AG04450 (cell line): ENCODE measurements at regions not wholly inside any gene's neighbourhood (a gene's known extent, or its start where the extent isn't known, plus 50 kb on each side); places are given as distances from the start of the nearest gene placed in this dataset.
A peak's percentile ranks its signal among the peaks of the same experiment; 100 is the strongest.

Experiments used
- CTCF ChIA-PET: fragments of 300-600, 350-600 bp; formaldehyde crosslinking; extraction: SDS; loops from one replicate; lab custom pipeline; 2022; ENCODE audit warnings: antibody characterized with exemption, inconsistent platforms; lab: Charles Lee
- POLR2A ChIA-PET: fragments of 350-600 bp; formaldehyde crosslinking; extraction: SDS; loops from one replicate; lab custom pipeline; 2021; ENCODE audit warnings: antibody characterized with exemption, inconsistent platforms; lab: Yijun Ruan, JAX
- DNase-seq: peaks from one replicate; pipeline ENCODE4 v3.0.0-alpha.2; 2011; ENCODE audit warnings: low read depth, low spot score
- H3K27ac ChIP-seq: one replicate; pipeline ENCODE4 v1.5.1; 2012; ENCODE audit warnings: low read depth, low read length, control low read depth
- H3K27me3 ChIP-seq: one replicate; pipeline ENCODE4 v1.6.0; 2012; ENCODE audit warnings: low read length; ENCODE audit not compliant: control insufficient read depth, insufficient read depth
- H3K4me3 ChIP-seq: 2 replicates; pipeline ENCODE4 v1.5.1; 2011; ENCODE audit warnings: mild to moderate bottlenecking, low read depth, low read length, control low read depth
- H3K9me3 ChIP-seq: 2 replicates; pipeline ENCODE4 v1.5.1; 2012; ENCODE audit warnings: low read length; ENCODE audit not compliant: control insufficient read depth, insufficient read depth
- CTCF ChIP-seq: IDR thresholded peaks from 2 replicates; pipeline ENCODE4 v1.5.1; 2011; ENCODE audit warnings: low read depth, low read length, control low read depth, inconsistent platforms

DNA sequence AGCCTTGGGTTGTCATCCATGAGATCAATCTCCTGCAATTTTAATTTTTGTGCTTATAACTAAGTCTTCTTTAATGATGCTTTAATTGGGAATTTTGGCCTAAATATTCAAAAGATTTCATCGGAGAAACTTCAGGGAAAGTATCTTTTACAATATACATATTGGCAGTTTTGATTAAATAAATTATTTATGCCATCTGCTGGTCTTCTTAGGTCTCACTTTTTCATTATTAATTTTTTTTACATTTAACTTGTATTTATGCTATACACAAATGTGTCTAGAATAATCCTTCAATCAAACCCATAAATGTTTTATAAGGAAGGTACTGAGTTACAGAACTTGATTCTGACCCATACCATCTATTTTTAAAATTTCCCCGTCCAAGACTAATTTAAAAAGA is 95.1 kb upstream of the XPO1 start:
- CTCF ChIA-PET: no interaction called here

GRCh38 chr2:61632276-61633169 is 94.4 kb upstream of the XPO1 start:
- Histone ChIP-seq H3K4me3 (no peak overlapping the region), H3K27me3 (no peaks in the 10 kb centered on the region), H3K9me3 (no peaks in the 10 kb centered on the region), H3K27ac (no peak overlapping the region)
- CTCF ChIA-PET: no interaction called here
- no peak for DNase-seq
- POLR2A ChIA-PET: no interaction called here
- TF ChIP-seq CTCF: no peak

More for the DNA sequence above, 95.1 kb upstream of the XPO1 start:
- no peaks in the 10 kb centered on the region for H3K27me3 ChIP-seq
- no peaks in the 10 kb centered on the region for H3K9me3 ChIP-seq
- H3K27ac ChIP-seq: no peak overlapping the region
- no peak for DNase-seq
- TF ChIP-seq CTCF: 0 out of 2 replicates have a peak, but pooled peaks have one; percentile 4
- POLR2A ChIA-PET: no interaction called here
- no peak overlapping the region for H3K4me3 ChIP-seq

DNA sequence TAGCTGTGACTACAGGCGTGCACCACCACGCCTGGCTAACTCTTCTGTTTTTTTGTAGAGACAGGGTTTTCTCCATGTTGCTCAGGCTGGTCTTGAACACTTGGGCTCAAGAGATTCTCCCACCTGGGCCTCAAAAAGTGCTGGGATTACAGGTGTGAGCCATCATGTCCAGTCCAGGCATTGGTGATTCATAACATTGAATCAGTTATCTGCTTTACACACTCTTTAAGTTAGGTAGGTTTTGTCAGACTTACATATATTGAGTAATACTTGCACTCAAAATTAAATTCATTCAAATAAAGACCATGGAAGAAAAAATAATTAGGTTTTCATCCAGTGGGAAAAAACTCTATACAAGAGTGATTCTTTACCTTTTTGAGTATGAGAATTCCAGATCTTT is 93.2 kb upstream of the XPO1 start:
- no peaks in the 10 kb centered on the region for H3K27me3 ChIP-seq
- H3K27ac ChIP-seq: no peak overlapping the region
- no peak overlapping the region for H3K4me3 ChIP-seq
- DNase-seq: no peak
- H3K9me3 ChIP-seq: no peaks in the 10 kb centered on the region
- ChIA-PET CTCF (no interaction called here), POLR2A (no interaction called here)
- no peak for TF ChIP-seq CTCF

DNA sequence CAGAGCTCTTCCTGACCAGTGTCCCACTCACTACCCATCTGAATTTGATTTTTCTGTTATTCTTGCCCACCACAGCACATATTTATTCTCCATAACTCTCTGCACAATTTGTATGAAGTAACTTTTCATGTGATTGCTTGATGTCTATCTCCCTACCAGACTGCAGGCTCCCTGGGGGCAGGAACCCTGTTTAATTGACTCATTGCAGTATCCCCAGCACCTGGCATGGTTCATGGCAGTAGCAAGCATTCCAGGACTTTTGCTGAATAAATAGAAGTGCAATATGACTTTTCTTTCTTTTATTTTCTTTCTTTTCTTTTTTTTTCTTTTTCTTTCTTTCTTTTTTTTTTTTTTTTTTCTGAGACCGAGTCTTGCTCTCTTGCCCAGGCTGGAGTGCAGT is 88.7 kb upstream of the XPO1 start:
- Histone ChIP-seq H3K4me3 (no peak overlapping the region), H3K27ac (no peak overlapping the region), H3K9me3 (no peaks in the 10 kb centered on the region), H3K27me3 (no peaks in the 10 kb centered on the region)
- ChIA-PET POLR2A (no interaction called here), CTCF (no interaction called here)
- no peak for TF ChIP-seq CTCF
- DNase-seq: no peak

DNA sequence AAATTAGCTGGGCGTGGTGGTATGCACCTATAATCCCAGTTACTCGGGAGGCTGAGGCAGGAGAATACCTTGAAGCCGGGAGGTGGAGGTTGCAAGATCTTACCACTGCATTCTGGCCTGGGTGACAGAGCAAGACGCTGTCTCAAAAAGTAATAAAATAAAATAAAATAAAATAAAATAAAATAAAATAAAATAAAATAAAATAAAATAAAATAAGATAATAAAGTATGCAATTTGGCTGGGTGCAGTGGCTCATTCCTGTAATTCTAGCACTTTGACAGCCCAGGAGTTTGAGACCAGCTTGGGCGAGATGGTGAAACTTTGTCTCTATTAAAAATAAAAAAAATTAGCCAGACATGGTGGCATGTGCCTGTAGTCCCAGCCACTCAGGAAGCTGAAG is 85.6 kb upstream of the XPO1 start:
- no peak for TF ChIP-seq CTCF
- no peak overlapping the region for H3K4me3 ChIP-seq
- H3K27me3 ChIP-seq: no peaks in the 10 kb centered on the region
- no peak for DNase-seq
- CTCF ChIA-PET: no interaction called here
- H3K27ac ChIP-seq: no peak overlapping the region
- no peaks in the 10 kb centered on the region for H3K9me3 ChIP-seq
- POLR2A ChIA-PET: interaction anchor here (0.6 kb wide), 1 partner anchor 149 kb away, joined by 6 read pairs; no protein-coding TSS in a partner anchor
